Nephron (organoid): ENCODE measurements at regions not wholly inside any gene's neighbourhood (a gene's known extent, or its start where the extent isn't known, plus 50 kb on each side); places are given as distances from the start of the nearest gene placed in this dataset.
"Not testable (repeated sequence)": the region's sequence is repeated elsewhere in the genome, so short reads cannot be mapped to it uniquely, and the experiment has no call there.

Experiments
- H3K27ac Mint-ChIP-seq, 3 experiments: 2 replicates each; pipeline ENCODE4 v1.8.0; 2020; ENCODE audit warnings: mixed read lengths in 3 of 3, mild to moderate bottlenecking in 2 of 3, moderate library complexity in 1 of 3
- H3K27me3 Mint-ChIP-seq: 2 replicates; pipeline ENCODE4 v1.8.0; 2021; ENCODE audit warnings: low read depth, mild to moderate bottlenecking, moderate library complexity, mixed read lengths
- H3K36me3 Mint-ChIP-seq: 2 replicates; pipeline ENCODE4 v1.8.0; 2020; ENCODE audit warnings: low read depth, mixed read lengths
- H3K4me1 Mint-ChIP-seq: 2 replicates; pipeline ENCODE4 v1.8.0; 2020; ENCODE audit warnings: mixed read lengths
- H3K4me3 Mint-ChIP-seq, 3 experiments: 2 replicates each; pipeline ENCODE4 v1.8.0; 2020; ENCODE audit warnings: mild to moderate bottlenecking in 3 of 3, mixed read lengths in 3 of 3, moderate library complexity in 2 of 3
- H3K9me3 Mint-ChIP-seq: 2 replicates; pipeline ENCODE4 v1.8.0; 2020; ENCODE audit warnings: mixed read lengths
- TF ChIP-seq, protein P1 (sequence below), 3 experiments: fragments of 200-600 bp; sonication (generic); IDR thresholded peaks; one replicate each; pipeline ENCODE4 v1.5.0; 2021; ENCODE audit warnings: antibody characterized with exemption in 3 of 3; ENCODE audit not compliant: unreplicated experiment in 3 of 3

DNA sequence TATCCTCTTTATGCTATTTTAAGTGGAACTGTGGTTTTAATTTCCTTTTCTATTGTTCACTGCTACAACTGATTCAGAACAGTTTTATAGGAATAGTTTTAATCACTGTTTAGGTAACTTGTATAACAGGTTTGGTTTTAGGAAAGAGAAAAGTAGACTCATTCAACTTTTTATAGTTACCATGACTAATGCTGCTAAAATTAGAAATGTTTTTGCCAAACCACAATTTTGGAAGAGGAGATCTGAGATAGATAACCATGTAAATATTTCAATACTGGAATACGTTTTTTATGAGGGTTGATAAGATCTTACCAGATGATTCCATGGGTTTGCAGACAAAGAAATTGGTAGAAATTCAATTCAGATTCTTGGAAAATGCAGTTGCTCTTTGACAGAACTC is 404.6 kb upstream of the ARRDC3 start:
- Mint-ChIP-seq H3K27me3 (no peaks in the 10 kb centered on the region), H3K9me3 (peaks cover 3% of the 10 kb centered on the region), H3K36me3 (no peaks in the 10 kb centered on the region), H3K4me1 (no peaks in the 10 kb centered on the region), H3K27ac (no peak overlapping the region), H3K4me3 (no peak overlapping the region)
- TF ChIP-seq, protein P1, sequence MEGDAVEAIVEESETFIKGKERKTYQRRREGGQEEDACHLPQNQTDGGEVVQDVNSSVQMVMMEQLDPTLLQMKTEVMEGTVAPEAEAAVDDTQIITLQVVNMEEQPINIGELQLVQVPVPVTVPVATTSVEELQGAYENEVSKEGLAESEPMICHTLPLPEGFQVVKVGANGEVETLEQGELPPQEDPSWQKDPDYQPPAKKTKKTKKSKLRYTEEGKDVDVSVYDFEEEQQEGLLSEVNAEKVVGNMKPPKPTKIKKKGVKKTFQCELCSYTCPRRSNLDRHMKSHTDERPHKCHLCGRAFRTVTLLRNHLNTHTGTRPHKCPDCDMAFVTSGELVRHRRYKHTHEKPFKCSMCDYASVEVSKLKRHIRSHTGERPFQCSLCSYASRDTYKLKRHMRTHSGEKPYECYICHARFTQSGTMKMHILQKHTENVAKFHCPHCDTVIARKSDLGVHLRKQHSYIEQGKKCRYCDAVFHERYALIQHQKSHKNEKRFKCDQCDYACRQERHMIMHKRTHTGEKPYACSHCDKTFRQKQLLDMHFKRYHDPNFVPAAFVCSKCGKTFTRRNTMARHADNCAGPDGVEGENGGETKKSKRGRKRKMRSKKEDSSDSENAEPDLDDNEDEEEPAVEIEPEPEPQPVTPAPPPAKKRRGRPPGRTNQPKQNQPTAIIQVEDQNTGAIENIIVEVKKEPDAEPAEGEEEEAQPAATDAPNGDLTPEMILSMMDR (IDR thresholded peaks at IDR 0.05; ENCODE audit: unreplicated experiment in 3 of 3), result no peak

DNA sequence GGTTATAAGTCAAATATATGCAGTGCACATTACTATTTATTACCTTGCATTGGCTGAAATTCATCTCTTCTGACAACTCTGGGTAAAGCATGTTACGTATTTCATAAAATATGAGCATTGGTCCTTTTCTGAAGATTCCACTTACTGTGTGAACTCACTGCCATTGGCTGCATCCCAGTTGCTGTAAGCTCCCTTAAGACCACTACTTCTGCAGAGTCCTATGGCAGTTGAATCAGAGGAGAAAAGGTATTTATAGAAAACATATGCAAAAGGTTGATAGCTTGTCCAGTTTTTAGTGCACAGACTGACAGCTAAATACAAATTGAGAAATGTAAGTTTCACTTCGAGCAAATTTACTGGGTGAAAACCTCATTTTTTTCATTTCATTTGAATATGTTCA is 394.6 kb upstream of the ARRDC3 start:
- no peak overlapping the region for H3K4me3 Mint-ChIP-seq

DNA sequence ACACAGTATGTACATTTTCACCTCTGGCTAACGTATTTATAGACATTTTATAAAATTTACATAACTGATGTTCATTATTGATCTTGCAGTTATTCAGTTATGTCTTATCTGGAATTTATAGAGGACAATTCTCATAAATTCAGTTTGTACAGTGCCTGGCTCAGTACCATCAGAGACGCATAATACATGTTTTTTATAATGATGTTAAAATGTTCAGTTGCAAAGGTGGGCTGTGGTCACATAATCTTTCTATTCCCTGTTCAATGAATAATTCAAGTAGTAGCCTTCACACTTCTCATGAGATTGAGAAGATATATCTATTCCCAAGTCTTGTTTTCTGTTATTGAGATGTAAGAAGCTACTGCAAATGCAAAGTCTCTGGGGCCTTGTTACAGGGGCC is 393.1 kb upstream of the ARRDC3 start:
- Mint-ChIP-seq H3K36me3 (no peaks in the 10 kb centered on the region), H3K27me3 (no peaks in the 10 kb centered on the region), H3K27ac (no peak overlapping the region), H3K4me3 (no peak overlapping the region), H3K9me3 (no peaks in the 10 kb centered on the region), H3K4me1 (peaks cover 7% of the 10 kb centered on the region)
- TF ChIP-seq, protein P1 (IDR thresholded peaks at IDR 0.05; ENCODE audit: unreplicated experiment in 3 of 3), result no peak

More for the DNA sequence above, 394.6 kb upstream of the ARRDC3 start:
- Mint-ChIP-seq H3K27me3 (no peaks in the 10 kb centered on the region), H3K9me3 (no peaks in the 10 kb centered on the region), H3K4me1 (peaks cover 7% of the 10 kb centered on the region), H3K36me3 (no peaks in the 10 kb centered on the region), H3K27ac (peak overlapping the region in 1 of 3 experiments; percentile 2)
- TF ChIP-seq, protein P1 (IDR thresholded peaks at IDR 0.05; ENCODE audit: unreplicated experiment in 3 of 3), result no peak

DNA sequence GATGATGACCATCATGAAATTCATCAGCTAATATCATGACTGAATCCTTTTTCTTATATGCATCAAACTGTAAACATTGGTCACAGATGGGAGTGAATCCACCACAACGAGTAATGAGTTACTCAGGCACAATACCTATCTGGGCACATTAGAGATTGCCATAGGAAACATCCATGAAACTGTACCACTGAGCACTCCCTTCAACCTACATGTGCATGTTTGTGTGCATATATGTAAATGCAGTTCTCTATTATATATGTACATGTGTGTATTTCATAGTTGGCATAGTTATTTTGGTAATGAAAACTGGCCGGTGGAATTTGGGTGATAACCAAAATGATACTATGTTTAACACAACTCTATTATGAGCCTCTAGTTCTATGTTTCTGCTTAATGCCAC is 387.3 kb upstream of the ARRDC3 start:
- TF ChIP-seq, protein P1 (IDR thresholded peaks at IDR 0.05; ENCODE audit: unreplicated experiment in 3 of 3), result no peak
- H3K36me3 Mint-ChIP-seq, result no peaks in the 10 kb centered on the region
- H3K4me1 Mint-ChIP-seq, result no peaks in the 10 kb centered on the region
- no peak overlapping the region for H3K4me3 Mint-ChIP-seq
- no peaks in the 10 kb centered on the region for H3K27me3 Mint-ChIP-seq
- no peaks in the 10 kb centered on the region for H3K9me3 Mint-ChIP-seq
- H3K27ac Mint-ChIP-seq, result no peak overlapping the region

DNA sequence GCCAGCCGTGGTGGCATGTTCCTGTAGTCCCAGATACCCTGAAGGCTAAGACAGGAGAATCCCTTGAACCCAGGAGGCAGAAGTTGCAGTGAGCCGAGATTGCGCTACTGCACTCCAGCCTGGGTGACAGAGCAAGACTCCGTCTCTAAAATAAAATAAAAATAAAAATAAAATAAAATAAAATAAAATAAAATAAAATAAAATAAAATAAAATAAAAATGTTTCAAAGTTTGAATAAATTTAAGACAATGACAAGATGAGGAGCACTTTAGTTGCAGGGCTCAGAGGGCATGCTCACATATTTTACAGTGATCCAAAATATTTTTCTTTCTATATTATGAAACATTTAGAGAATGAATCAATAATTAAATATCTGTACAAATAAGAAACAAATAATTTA is 374.3 kb upstream of the ARRDC3 start:
- not testable (repeated sequence) for H3K4me3 Mint-ChIP-seq, H3K36me3 Mint-ChIP-seq, H3K27me3 Mint-ChIP-seq, H3K27ac Mint-ChIP-seq, H3K4me1 Mint-ChIP-seq, H3K9me3 Mint-ChIP-seq

DNA sequence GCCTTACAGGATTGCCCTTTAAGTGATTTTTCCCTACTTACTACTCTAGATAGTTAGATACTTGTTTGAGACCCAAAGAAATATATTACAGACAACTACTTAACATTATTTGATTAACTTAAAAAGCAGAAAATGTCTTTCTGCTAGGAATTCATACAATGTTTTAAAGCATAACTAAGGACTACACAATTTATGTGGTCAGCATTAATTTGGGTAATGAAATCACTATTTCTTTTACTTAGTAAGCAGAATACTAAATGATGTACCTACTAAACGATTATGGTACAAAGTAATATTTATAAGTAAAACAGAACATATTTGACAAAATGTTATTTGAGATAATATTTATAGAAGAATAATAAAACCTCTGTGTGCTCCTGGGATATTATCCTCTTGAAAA is 371.9 kb upstream of the ARRDC3 start:
- Mint-ChIP-seq H3K27ac (no peak overlapping the region), H3K4me3 (no peak overlapping the region)

DNA sequence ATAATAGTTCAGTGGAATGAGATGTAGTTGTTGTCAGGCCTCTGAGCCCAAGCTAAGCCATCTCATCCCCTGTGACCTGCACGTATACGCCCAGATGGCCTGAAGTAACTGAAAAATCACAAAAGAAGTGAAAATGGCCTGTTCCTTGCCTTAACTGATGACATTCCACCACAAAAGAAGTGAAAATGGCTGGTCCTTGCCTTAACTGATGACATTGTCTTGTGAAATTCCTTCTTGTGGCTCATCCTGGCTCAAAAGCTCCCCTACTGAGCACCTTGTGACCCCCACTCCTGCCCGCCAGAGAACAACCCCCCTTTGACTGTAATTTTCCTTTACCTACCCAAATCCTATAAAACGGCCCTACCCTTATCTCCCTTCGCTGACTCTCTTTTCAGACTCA is 361.4 kb upstream of the ARRDC3 start:
- not testable (repeated sequence) for H3K4me3 Mint-ChIP-seq, H3K9me3 Mint-ChIP-seq, H3K27me3 Mint-ChIP-seq, H3K4me1 Mint-ChIP-seq, H3K36me3 Mint-ChIP-seq, H3K27ac Mint-ChIP-seq

More for the DNA sequence above, 371.9 kb upstream of the ARRDC3 start:
- peaks cover 2% of the 10 kb centered on the region for H3K9me3 Mint-ChIP-seq
- H3K4me1 Mint-ChIP-seq, result no peaks in the 10 kb centered on the region
- H3K36me3 Mint-ChIP-seq, result no peaks in the 10 kb centered on the region
- TF ChIP-seq, protein P1 (IDR thresholded peaks at IDR 0.05; ENCODE audit: unreplicated experiment in 3 of 3), result no peak
- H3K27me3 Mint-ChIP-seq, result no peaks in the 10 kb centered on the region
